GM19351 (cell line): ENCODE measurements at regions not wholly inside any gene's neighbourhood (a gene's known extent, or its start where the extent isn't known, plus 50 kb on each side); places are given as distances from the start of the nearest gene placed in this dataset.

Source experiments
- ATAC-seq: cut with Tn5 transposase; IDR thresholded peaks from one replicate; pipeline ENCODE4 v1.9.1; 2021; ENCODE audit warnings: mild to moderate bottlenecking, moderate library complexity; ENCODE audit not compliant: unreplicated experiment

DNA sequence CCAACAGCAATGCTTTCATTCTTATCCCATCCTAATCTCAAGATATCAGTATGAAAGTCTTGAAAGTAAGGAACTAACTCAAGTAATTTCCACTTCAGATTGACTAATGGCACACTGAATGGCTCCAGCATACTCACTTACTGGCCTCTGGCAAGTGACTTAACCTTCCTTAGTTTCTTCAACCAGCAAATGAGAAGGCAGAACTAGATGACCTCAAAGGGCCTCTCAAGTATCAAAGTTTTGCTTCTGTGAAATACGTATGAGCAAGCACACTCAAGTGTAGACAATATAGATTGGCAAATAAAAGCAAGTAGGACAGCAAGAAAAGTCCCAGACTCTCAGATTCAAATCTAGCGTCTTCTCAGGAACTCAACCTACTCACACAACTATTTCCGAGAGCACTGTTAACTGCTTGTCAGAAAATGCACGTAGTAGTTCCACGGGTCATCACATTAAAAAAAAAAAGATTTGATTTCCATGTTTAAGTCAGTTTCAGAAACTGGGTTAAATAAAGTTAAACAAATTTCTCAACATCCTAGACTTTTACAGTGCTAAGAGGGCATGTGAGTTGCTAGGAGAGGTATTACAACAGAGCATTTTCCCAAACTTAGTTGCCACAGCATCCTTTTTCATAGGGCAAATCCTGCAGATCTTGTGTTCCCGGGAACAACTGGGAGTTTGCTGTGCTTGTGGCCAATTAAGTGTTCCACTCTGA lies 276.9 kb upstream of the KLF14 start:
- ATAC-seq = no peak

DNA sequence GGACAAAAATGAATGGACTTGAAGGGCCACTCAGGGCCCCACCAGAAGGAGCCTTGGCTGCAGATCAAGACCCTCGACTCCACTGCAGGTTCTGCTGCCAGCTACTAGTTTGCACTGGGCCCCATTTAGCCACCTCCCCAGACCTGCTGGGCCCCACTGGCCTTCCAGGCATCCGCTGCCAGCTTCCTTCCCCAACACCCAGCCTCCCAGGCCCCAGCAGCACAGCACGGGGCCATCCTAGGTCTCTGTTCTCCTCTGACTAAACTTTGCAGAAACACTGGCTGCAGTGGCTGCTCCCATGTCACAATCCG lies 277.4 kb upstream of the KLF14 start:
- ATAC-seq = no peak

DNA sequence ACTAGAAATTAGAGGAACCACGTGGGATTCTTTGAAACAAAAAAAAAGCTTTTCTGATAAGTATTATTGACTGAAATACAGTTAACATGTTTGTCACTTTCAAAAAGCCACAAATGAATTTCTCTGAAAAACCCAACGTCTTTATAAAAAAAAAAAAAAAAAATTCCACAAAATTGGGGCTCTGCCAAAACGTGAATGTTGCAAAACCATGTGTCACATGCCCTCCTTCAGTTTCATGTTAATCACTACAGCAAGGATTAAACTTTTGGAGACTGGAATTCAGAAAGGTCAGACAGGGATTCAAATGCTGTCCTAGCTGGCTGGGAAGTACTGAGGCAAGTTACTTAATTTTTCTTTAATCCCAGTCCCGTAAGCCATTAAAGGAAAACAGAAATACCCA lies 278.0 kb upstream of the KLF14 start:
- ATAC-seq = no peak

DNA sequence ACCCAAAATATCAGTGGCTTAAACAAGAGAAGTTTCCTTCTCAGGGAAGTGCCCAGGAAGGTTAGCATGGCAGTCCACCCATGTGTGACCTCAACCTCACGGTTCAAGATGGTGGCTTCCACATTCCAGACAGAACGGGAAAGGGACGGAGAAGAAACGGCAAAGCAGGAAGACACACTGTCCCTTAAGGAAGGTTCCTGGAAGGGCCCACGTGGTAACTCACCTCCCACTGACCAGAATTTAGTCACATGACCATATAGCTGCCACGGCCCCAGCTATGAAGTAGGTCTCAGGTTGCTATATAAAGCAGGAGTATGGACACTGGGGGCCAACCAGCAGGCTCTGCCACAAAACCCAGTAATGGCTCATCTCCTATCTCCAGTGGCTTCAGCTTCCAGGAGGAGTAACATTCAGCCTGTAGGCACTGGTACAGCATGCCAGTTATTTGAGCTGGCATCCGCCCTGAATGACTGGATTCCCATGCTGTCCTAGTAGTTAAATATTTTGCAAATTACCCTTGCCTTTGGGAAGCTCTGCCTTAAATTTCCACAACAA lies 278.5 kb upstream of the KLF14 start:
- ATAC-seq = no peak

DNA sequence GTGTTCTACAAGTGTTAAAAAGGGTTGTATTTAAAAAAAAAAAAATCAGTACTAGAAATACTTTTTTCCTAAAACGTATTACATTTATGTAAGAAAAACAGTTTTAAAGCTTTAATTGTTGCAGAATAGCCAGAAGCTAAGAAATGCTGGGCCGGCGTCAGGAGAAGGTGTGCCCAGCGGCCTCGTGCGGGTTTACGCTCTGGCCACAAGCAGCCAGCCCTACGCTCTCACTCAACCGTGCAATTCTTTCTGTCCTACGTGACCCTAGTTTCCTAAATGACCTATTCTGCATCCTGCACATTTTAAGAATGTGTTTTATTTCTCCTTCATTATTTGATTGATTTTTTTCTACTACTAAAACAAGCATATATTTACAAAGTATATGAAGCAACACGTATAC lies 279.7 kb upstream of the KLF14 start:
- ATAC-seq = no peak

DNA sequence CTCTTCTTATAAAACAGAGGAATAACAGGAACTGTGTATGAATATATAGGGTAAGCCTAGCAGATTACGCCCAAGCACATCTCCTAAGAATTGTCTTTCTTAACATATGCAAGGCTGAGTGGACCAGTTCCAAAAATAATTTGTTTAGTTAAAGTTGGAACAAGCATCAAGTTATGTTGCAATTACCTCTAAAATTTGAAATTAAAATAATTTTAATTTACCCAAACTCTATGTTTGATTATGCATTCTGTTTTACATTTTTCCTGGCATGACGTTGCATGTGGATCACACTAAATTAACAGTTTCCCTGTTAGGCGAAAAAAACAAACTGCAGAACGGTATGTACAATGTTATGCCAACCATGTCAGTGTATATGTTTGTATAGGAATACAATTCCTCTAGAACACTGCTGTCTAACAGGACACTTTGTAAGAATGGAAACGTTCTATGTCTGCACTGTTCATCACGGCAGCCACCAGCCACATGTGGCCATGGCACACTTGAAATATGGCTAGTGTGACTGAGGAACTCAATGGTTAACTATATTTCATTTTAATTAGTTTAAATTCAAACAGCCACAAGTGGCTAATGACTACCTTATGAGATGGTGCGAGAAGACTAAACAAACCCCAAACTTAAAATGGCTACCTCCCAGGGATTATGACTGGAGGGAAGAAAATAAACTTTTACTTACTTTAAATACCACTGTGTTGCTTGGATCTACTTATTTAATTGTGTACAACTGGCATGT lies 281.1 kb upstream of the KLF14 start:
- no peak for ATAC-seq

DNA sequence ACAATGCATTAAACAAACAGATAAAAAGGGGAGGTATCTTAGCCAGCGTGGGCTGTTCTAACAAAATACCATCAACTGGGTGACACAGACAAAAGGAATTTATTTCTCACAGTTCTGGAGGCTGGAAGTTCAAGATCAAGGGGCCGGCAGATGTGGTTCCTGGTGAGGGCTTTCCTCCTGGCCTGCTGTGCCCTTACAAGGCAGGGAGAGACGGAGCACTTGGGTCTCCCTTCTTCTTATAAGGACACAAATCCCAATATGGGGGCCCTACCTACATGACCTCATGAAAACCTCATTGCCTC lies 281.6 kb upstream of the KLF14 start:
- no peak for ATAC-seq

DNA sequence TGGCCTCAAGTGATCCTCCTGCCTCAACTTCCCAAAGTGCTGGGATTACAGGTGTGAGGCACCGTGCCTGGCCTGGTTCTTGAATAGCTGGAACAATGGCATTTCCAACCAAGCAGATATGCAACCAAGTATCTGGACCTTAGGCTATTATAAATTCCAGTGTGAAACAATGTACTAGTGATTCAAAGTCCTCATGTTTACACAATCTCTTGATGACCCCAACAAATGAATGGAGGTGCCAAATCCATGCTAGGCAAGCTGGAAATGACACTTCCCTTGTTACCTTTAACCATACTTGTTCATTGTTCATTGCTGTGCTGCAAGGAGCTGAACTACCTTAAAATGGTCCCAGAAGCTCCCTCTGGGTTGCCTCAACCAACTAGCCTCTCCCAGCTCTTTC lies 282.2 kb upstream of the KLF14 start:
- ATAC-seq = no peak

DNA sequence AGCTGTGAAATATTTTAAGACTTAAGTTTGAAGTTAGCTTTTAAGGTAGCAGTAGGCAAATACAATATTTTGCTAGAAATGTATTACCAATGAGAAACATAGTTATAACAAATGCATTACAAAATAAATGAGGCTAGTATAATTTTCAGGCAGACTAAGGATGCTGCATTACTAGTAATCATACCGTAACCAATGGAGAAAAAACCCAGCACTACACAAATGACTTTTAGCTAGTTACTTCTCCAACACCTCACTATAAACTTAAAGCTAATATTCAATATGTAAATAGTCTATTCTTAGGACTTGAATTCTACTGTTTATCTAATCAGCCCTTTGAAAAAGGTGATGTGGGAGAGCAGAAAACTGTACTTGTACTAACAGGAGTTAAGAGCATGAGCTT lies 285.3 kb upstream of the KLF14 start:
- no peak for ATAC-seq

DNA sequence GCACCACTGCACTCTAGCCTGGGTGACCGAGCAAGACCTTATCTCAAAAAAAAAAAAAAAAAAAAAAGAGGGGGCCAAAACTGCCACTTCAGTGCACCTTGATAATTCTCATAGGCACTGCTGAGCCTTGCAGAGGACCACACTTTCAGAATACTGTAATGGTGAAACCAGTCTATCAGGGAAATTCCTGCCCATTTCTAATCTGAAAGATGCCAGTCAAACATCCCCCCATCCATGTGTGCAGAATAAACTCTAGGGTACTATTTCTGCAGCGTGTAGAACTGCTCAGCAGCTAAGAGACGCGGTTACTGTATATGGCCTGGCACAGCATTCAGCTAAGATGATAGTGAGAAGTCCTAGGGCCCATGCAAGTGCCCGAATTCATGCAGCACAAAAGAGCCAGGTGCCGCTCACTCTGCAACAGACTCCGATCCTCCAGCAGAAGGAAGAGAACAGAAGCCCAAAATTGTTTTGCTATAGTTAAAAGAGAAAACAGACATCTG lies 286.8 kb upstream of the KLF14 start:
- peak; percentile 38 for ATAC-seq

DNA sequence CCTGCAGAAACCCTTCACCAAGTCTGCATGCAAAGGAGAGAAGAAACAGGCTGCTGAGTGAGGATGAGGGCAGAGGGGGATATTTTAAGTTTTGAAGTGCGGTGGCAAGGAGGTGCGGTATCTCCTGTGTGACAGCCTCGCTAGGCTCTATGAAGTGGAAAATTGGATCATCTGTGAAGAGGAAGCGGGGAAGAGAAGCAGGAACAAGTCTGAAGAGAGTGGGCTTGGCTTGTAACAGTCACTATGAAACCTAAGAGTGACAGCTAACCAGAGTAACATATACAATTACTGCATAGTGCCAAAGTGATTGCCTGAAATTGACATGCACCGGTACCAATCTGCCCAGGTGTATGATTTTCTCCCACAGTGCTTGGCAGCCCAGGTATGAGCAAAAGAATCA lies 287.5 kb upstream of the KLF14 start:
- ATAC-seq = peak; percentile 54

DNA sequence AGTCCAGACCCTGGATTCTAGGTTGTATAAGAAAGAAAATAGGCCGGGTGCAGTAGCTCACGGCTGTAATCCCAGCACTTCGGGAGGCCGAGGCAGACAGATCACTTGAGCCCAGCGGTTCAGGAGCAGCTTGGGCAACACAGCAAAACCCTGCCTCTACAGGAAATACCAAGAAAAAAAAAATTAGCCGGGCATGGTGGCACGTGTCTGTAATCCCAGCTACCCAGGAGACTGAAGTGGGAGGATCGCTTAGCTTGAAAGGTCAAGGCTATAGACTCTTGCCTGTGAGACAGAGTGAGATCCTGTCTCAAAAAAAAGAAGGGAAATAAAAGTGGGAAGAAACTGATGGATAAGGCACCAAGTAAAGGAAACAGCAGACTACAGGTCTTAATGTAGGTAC lies 287.9 kb upstream of the KLF14 start:
- ATAC-seq = no peak

DNA sequence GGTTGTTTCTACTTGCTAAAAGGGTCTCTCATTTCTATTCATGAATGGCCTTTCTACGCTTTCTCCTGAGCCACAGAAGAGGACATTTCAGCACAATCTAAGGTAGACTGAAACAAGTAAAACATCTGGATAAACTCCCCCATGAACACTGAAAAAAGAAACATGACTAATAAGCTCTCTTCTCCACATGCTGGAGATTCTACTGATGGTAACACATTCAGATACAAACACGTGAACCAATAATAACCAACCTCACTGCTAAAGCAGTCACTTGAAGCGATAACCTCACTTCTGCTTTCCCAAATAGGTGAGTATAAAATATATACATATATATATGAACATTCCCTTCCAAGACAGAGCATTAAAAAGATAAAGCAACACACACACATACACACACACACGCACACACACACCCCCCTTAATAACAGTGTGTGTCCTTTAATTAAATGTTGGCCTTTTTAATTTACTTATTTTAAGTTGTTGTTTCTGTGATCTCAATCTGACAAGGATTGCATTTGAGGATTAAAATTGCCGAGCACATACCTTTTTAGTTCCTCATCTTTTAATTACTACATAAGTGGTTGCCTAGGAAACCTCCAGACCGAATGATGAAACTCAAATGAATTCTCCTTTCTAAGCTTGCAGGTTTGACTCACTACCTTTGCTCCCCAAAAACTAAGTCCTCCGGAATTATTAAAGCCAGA lies 292.4 kb upstream of the KLF14 start:
- no peak for ATAC-seq

DNA sequence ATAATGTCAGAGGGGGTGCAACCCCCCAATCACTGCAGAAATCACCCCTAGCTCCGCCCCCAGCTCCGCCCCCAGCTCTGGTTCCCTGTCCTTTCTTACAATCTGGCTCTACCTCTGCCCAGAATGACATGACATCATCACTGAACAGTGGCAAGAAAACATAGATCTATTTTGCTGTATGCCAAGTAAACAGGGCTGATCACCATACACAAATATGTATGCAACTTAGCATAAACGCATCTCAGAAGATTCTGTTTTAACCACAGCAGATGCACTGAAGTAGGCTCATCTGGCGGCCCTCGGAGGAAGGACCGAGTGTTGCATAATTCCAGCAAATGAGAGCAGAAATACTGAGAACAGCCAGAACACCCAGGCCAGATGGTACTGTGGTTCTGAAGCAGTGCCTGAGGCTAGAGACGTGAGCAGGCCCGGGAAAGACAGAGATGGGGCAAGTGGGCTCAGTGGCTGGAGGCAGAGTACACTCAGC lies 293.3 kb upstream of the KLF14 start:
- no peak for ATAC-seq

DNA sequence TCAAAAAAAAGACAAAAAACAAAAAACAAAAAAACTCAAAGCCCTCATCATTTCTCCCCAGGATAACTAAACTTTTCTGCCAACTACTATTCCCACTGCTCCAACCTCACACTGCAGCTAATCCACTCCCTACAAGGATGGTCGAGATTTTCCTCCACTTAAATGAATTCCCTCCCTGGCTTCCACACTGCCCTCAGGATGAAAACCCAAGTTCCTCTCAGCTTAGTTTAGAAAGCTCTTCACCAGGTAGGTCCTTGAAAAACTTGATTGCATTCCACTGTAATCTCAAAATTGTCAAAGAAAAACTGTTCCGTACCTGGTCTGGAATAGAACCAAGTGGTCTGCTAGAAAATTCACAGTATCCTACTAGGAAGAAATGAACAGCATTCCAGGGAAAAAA lies 294.3 kb upstream of the KLF14 start:
- ATAC-seq = no peak

DNA sequence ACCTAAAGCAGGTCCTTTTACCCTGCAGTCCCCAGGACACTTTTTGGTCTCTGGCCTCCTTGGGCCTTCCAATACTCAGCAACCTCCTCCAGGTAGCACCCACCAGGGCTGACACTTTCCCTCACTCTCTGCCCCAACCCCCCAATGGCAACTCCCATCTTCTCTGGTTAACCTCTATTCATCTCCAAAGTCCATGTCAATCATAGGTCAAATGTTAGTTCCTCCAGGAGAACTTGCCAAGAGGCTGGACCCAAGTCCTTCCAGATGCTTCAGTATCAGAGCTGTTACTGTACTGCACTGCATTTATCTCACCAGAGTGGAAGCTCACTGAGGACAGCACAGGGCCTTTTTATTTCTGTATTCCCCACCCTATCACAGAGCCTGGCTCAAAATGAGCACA lies 295.0 kb upstream of the KLF14 start:
- ATAC-seq = no peak

DNA sequence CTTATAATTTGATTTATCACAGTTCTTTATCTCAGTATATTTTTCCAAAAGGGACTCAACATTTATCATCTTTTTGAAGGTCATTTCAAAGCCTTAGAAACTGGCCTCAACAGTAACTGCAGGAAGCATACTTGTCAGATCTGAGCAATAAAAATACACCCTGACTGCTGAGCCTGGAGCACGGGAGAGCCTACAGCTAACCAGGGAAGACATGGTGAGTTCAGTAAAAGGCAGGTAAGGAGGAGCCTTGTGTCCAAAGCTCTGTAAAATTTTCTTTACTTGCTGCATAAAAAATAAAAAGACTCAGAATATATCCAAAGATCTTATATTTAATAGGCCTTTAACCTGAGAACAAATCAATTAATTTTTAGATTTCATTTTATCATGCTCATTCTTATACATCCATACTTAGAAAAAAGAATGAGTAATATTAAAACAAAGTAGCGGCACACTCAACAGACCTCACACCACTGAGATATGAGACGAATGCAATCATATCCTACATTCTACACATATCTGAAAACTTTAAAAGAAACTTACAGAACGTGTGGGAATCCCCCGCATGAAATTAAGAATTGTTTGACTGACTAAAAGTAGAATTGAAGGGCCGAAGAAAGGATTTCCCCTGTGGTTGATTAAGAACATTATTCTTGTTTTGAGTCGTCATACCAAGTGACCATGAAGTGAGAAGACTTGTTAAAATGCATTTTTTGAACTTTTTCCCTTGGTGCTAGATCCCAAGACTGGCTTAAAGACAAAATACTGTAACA lies 296.4 kb upstream of the MKLN1 start:
- ATAC-seq = peak; percentile 75

DNA sequence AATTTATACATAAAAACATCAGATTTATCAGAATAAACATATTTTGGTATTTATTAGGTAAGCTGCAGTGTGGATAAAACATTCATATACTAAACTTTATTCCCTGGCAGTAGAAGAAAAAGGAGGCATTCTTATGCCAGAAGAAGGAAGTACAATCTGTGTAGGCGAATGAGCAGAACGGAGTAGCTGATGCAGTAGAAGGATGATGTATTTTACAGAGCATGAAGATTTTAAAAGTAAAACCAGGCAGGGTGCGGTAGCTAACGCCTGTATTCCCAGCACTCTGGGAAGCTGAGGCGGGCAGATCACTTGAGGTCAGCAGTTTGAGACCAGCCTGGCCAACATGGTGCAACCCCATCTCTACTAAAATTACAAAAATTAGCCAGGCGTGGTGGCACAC lies 294.9 kb upstream of the MKLN1 start:
- ATAC-seq = no peak

DNA sequence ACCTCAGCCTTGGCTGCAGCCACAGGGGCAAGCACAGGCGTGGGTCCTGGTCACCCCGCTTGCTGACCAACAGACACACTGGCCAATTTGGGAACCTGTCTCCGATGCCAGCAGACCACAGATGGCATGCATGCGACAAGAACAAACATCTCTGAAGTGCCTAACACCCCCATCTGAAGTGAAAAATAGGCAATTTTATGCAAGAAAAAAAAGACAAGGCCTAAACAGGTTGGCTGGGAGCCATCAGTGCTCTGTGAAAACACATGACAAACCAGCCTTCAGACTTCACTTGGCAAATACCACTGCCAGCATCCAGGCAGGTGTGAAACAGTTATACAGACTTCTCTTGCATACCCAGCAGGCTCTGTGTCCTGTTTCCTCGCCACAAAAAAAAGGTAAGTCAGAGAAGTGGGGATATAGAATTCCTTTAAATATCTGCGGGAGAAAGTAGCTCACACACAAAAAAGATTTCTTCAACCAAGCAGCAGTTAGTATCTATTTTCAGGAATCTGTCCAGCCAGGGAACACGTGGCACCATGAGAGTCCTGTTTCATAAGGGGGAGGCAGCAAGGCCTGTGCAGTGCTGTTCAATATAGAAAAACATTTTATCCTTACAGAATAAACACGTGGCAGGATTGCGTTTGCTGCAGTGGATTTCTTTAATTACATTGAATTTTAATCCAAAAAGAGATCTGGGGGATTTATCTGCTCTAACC lies 293.4 kb upstream of the MKLN1 start:
- no peak for ATAC-seq

DNA sequence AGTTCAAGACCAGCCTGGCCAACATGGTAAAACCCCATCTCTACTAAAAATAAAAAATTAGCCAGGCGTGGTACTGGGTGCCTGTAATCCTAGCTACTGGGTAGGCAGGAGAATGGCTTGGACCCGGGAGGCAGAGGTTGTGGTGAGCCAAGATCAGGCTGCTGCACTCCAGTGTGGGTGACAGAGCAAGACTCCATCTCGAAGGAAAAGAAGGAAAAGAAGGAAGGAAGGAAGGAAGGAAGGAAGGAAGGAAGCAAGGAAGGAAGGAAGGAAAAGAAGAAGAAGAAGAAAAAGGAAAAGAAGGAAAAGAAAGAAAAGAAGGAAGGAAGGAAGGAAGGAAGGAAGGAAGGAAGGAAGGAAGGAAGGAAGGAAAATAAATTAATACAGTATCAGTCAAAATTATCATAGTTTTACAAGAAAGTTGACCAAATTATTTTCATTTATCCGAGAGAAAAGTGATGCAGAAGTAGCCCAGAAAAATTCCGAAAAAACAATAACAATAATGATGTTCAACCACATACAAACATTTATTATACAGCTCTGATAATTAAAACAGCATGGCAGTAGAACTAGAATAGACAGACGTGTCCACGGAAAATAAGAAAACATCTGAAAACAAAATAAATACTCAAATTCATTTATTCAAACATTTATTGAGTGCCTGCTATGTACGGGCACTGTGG lies 292.4 kb upstream of the MKLN1 start:
- ATAC-seq = no peak
